ENCODE measurements at regions not wholly inside any gene's neighbourhood (a gene's known extent, or its start where the extent isn't known, plus 50 kb on each side); places are given as distances from the start of the nearest gene placed in this dataset.
"Not testable (repeated sequence)": the region's sequence is repeated elsewhere in the genome, so short reads cannot be mapped to it uniquely, and the experiment has no call there.

- intact Hi-C loops (cut with DNase I; ENCODE audit: low total_unique reads), result no loop called here
- no peaks in the 10 kb centered on the region for H3K27me3 ChIP-seq
- no peak for TF ChIP-seq POLR2A (IDR thresholded peaks at IDR 0.05)
- TF ChIP-seq, protein P1, sequence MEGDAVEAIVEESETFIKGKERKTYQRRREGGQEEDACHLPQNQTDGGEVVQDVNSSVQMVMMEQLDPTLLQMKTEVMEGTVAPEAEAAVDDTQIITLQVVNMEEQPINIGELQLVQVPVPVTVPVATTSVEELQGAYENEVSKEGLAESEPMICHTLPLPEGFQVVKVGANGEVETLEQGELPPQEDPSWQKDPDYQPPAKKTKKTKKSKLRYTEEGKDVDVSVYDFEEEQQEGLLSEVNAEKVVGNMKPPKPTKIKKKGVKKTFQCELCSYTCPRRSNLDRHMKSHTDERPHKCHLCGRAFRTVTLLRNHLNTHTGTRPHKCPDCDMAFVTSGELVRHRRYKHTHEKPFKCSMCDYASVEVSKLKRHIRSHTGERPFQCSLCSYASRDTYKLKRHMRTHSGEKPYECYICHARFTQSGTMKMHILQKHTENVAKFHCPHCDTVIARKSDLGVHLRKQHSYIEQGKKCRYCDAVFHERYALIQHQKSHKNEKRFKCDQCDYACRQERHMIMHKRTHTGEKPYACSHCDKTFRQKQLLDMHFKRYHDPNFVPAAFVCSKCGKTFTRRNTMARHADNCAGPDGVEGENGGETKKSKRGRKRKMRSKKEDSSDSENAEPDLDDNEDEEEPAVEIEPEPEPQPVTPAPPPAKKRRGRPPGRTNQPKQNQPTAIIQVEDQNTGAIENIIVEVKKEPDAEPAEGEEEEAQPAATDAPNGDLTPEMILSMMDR (IDR thresholded peaks at IDR 0.05), result no peak
- H3K9me3 ChIP-seq, result no peaks in the 10 kb centered on the region
- WGBS, 2 donors, result 61 to 68% methylated on average over 2 of the region's 2 CpGs
- no peak overlapping the region for H3K27ac ChIP-seq
- H3K36me3 ChIP-seq (ENCODE audit: low read depth, missing control alignments), result no peaks in the 10 kb centered on the region
- H3K4me3 ChIP-seq, result no peak overlapping the region
- no peaks in the 10 kb centered on the region for H3K4me1 ChIP-seq
- no peak for DNase-seq
Measured at GRCh38 chr7:17109020-17109419, 189.4 kb upstream of the AHR start.

GRCh38 chr7:17113770-17114169 is 184.7 kb upstream of the AHR start:
- intact Hi-C loops (cut with DNase I; ENCODE audit: low total_unique reads), result not testable (repeated sequence)

GRCh38 chr7:17118412-17118811 is 180.0 kb upstream of the AHR start:
- Histone ChIP-seq H3K4me3 (no peak overlapping the region), H3K4me1 (no peaks in the 10 kb centered on the region), H3K36me3 (ENCODE audit: low read depth, missing control alignments) (no peaks in the 10 kb centered on the region), H3K9me3 (no peaks in the 10 kb centered on the region), H3K27ac (no peak overlapping the region), H3K27me3 (no peaks in the 10 kb centered on the region)
- TF ChIP-seq, protein P1 (IDR thresholded peaks at IDR 0.05), result no peak
- TF ChIP-seq POLR2A (IDR thresholded peaks at IDR 0.05), result no peak
- WGBS, 2 donors, result 92 to 98% methylated on average over 3 of the region's 3 CpGs
- intact Hi-C loops (cut with DNase I; ENCODE audit: low total_unique reads), result no loop called here
- DNase-seq, result no peak

More at GRCh38 chr7:17113770-17114169, 184.7 kb upstream of the AHR start:
- not testable (repeated sequence) for DNase-seq; H3K9me3 ChIP-seq; H3K36me3 ChIP-seq (ENCODE audit: low read depth, missing control alignments); H3K4me1 ChIP-seq; H3K27ac ChIP-seq; H3K4me3 ChIP-seq; H3K27me3 ChIP-seq
- 89 to 100% methylated on average over 2 of the region's 2 CpGs for WGBS, 2 donors

DNA sequence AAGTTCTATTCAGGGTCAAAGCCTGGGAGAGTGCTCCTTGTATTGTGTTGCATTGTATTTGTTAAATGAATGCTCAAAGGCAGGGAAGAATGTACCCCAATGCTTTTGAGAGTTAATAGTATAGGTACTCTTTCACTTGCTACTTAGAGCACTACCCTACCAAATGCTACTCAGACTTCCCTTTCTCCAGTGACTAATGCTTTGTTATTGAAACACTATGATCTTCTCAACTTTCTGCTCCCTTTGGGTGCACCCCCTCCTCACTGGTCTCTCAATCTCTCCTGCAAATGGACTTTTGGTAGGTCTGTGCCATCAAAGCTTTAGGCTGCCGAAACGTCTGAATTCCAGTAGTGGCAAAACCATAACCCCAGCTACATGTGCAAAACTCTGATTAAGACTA is 177.7 kb upstream of the AHR start:
- H3K27ac ChIP-seq, result no peak overlapping the region
- whole genome bisulfite sequencing, 2 donors, result 64 to 100% methylated on average over 2 of the region's 2 CpGs

DNA sequence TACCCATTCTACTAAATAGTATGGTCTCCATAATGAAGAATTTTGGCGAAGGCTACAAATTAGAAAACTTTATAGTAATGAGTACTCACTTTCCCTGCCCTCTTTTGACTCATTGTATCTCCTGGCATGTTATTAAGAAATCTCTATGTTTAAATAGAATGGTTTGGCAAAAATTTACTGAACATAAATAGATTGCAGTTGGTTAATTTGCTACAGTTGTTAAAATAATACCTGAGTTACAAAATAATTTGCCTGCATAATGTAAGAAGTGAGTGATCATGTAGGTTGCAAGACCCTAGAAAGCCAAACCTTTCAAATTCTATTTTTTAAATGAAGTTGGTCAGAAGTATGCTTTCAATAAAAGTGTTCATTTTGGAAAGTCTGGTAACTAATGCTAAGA is 176.8 kb upstream of the AHR start:
- Histone ChIP-seq H3K4me1 (no peaks in the 10 kb centered on the region), H3K27ac (no peak overlapping the region), H3K4me3 (no peak overlapping the region), H3K27me3 (no peaks in the 10 kb centered on the region), H3K36me3 (ENCODE audit: low read depth, missing control alignments) (no peaks in the 10 kb centered on the region), H3K9me3 (no peaks in the 10 kb centered on the region)
- intact Hi-C loops (cut with DNase I; ENCODE audit: low total_unique reads), result no loop called here
- no peak for TF ChIP-seq POLR2A (IDR thresholded peaks at IDR 0.05)
- TF ChIP-seq, protein P1 (IDR thresholded peaks at IDR 0.05), result no peak
- DNase-seq, result no peak
- WGBS, 2 donors, result 82 to 87% methylated on average over 1 of the region's 1 CpG

More for the DNA sequence above, 177.7 kb upstream of the AHR start:
- DNase-seq, result no peak
- no peaks in the 10 kb centered on the region for H3K36me3 ChIP-seq (ENCODE audit: low read depth, missing control alignments)
- no peaks in the 10 kb centered on the region for H3K9me3 ChIP-seq
- no peak overlapping the region for H3K4me3 ChIP-seq
- no peaks in the 10 kb centered on the region for H3K27me3 ChIP-seq
- H3K4me1 ChIP-seq, result no peaks in the 10 kb centered on the region
- TF ChIP-seq, protein P1 (IDR thresholded peaks at IDR 0.05), result no peak
- TF ChIP-seq POLR2A (IDR thresholded peaks at IDR 0.05), result no peak
- intact Hi-C loops (cut with DNase I; ENCODE audit: low total_unique reads), result no loop called here
